CD8-positive, alpha-beta memory T cell (primary cell): ENCODE measurements at regions not wholly inside any gene's neighbourhood (a gene's known extent, or its start where the extent isn't known, plus 50 kb on each side); places are given as distances from the start of the nearest gene placed in this dataset.

ENCODE experiments used
- CTCF ChIA-PET: fragments of 350-600 bp; sonication (Branson Sonifier 250); formaldehyde crosslinking; loops from one replicate; lab custom pipeline; 2021; ENCODE audit warnings: antibody characterized with exemption; lab: Charles Lee
- POLR2A ChIA-PET: fragments of 350-600 bp; sonication (Branson Sonifier 250); formaldehyde crosslinking; loops from one replicate; lab custom pipeline; 2021; ENCODE audit warnings: antibody characterized with exemption; lab: Charles Lee
- DNase-seq, 5 donors: peaks; one replicate each; pipeline versions ENCODE4 v3.0.0 to v3.0.0-alpha.2; 2020 to 2022; ENCODE audit warnings: mixed read lengths in 1 of 5
- H3K27ac ChIP-seq: one replicate; pipeline ENCODE4 v1.7.0; 2013; ENCODE audit warnings: low read depth, mild to moderate bottlenecking, low read length, moderate library complexity
- H3K27me3 ChIP-seq: 2 replicates; pipeline ENCODE4 v1.7.0; 2013; ENCODE audit warnings: low read length, mild to moderate bottlenecking; ENCODE audit not compliant: insufficient read depth, poor library complexity, severe bottlenecking
- H3K36me3 ChIP-seq: 2 replicates; pipeline ENCODE4 v1.7.0; 2013; ENCODE audit warnings: mild to moderate bottlenecking, low read length, moderate library complexity; ENCODE audit not compliant: insufficient read depth
- H3K4me1 ChIP-seq: 2 replicates; pipeline ENCODE4 v1.7.0; 2013; ENCODE audit warnings: mild to moderate bottlenecking, low read length, moderate library complexity; ENCODE audit not compliant: insufficient read depth
- H3K4me3 ChIP-seq: 2 replicates; pipeline ENCODE4 v1.7.0; 2013; ENCODE audit warnings: mild to moderate bottlenecking, low read length
- H3K9me3 ChIP-seq: 2 replicates; pipeline ENCODE4 v1.7.0; 2013; ENCODE audit warnings: mild to moderate bottlenecking, low read length
- H3K27ac Mint-ChIP-seq, 8 donors: one replicate each; pipeline ENCODE4 v1.8.0; 2020 to 2021; ENCODE audit warnings: mixed read lengths in 8 of 8, mild to moderate bottlenecking in 6 of 8, inconsistent platforms in 3 of 8, moderate library complexity in 3 of 8
- H3K27me3 Mint-ChIP-seq, 2 donors: one replicate each; pipeline ENCODE4 v1.8.0; 2020 to 2021; ENCODE audit warnings: mixed read lengths in 2 of 2, mild to moderate bottlenecking in 1 of 2, moderate library complexity in 1 of 2
- H3K36me3 Mint-ChIP-seq, 3 donors: one replicate each; pipeline ENCODE4 v1.8.0; 2020 to 2021; ENCODE audit warnings: mixed read lengths in 3 of 3, inconsistent platforms in 1 of 3, mild to moderate bottlenecking in 1 of 3
- H3K4me1 Mint-ChIP-seq, 3 donors: one replicate each; pipeline ENCODE4 v1.8.0; 2020 to 2021; ENCODE audit warnings: mixed read lengths in 3 of 3, inconsistent platforms in 1 of 3, mild to moderate bottlenecking in 1 of 3
- H3K4me3 Mint-ChIP-seq, 7 donors: one replicate each; pipeline ENCODE4 v1.8.0; 2020 to 2021; ENCODE audit warnings: mixed read lengths in 7 of 7, mild to moderate bottlenecking in 6 of 7, moderate library complexity in 4 of 7, inconsistent platforms in 2 of 7
- H3K9me3 Mint-ChIP-seq, 5 donors: one replicate each; pipeline ENCODE4 v1.8.0; 2020 to 2022; ENCODE audit warnings: mixed read lengths in 5 of 5, mild to moderate bottlenecking in 3 of 5, moderate library complexity in 2 of 5, inconsistent platforms in 1 of 5

DNA sequence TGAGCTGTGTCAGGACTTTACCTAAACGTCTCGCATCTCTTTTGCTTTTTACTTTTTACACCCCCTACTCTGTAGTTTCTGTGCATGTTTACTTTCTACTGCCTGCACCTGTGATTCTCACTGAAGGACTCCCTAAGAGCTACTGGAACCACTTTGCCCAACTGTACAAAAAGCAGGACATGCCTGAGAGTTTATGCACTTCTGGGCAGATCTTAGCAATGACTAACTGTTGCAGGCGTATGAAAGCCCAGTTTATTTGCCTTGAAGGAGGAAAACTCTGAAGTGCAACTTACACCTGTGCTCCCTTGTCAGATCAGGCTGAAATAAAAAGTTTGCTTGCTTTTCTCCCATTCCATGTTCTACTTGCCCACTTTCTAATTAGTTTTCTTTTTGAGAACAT, 467.0 kb upstream of the USP24 start:
- Histone ChIP-seq H3K27me3 (no peaks in the 10 kb centered on the region), H3K36me3 (no peaks in the 10 kb centered on the region), H3K27ac (no peak overlapping the region), H3K4me1 (no peaks in the 10 kb centered on the region), H3K4me3 (no peak overlapping the region), H3K9me3 (no peaks in the 10 kb centered on the region)
- Mint-ChIP-seq H3K27me3 (peaks cover 2 to 3% of the 10 kb centered on the region in 2 donors), H3K9me3 (peaks cover 0 to 5% (median 0%) of the 10 kb centered on the region in 5 donors), H3K4me1 (no peaks in the 10 kb centered on the region), H3K4me3 (no peak overlapping the region), H3K36me3 (no peaks in the 10 kb centered on the region), H3K27ac (no peak overlapping the region)
- POLR2A ChIA-PET: no interaction called here
- DNase-seq: no peak
- CTCF ChIA-PET: no interaction called here

DNA sequence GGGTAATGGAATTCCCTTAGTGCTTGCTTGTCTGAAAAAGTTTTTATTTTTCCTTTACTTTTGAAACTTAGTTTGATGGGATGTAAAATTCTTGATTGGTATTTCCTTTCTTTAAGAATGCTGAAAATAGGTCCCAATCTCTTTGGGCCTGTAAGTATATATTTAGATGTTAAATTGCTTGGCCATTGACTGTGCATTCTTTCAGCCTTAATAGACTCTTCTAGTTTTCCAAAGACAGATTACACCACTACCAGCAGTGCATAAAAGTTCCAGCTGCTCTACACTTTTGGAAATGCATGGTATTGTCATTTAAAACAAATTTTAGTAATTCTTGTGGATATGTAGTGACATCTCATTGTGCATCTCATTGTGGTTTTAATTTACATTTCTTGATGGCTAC, 464.8 kb upstream of the USP24 start:
- POLR2A ChIA-PET: no interaction called here
- Mint-ChIP-seq H3K4me3 (no peak overlapping the region), H3K27ac (no peak overlapping the region), H3K36me3 (no peaks in the 10 kb centered on the region), H3K9me3 (peaks cover 0 to 5% (median 2%) of the 10 kb centered on the region in 5 donors), H3K4me1 (no peaks in the 10 kb centered on the region), H3K27me3 (peaks cover 2 to 3% of the 10 kb centered on the region in 2 donors)
- Histone ChIP-seq H3K36me3 (no peaks in the 10 kb centered on the region), H3K27ac (no peak overlapping the region), H3K4me1 (no peaks in the 10 kb centered on the region), H3K4me3 (no peak overlapping the region), H3K9me3 (no peaks in the 10 kb centered on the region), H3K27me3 (no peaks in the 10 kb centered on the region)
- no peak for DNase-seq
- CTCF ChIA-PET: no interaction called here

DNA sequence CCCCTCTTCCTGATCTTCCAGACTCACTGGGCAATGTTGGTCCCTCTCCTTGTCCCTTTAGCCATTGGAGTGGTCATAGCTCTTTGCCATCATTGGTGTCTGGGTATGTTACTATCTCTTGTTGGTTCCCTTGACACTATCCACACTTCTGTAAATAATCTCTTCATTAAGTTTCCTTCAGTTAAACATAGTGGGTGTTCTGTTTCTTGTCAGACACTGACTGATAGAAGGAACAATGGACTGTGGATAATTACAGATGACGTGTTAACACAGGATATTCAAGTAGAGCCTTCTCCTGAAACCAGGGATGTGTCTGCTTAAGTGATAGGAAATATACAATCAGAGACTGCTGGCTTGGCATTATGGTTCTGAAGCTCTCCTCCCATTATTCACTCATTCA, 458.3 kb upstream of the USP24 start:
- Mint-ChIP-seq H3K27ac (no peak overlapping the region), H3K36me3 (no peaks in the 10 kb centered on the region), H3K4me1 (no peaks in the 10 kb centered on the region), H3K9me3 (peaks cover 0 to 5% (median 0%) of the 10 kb centered on the region in 5 donors), H3K27me3 (no peaks in the 10 kb centered on the region), H3K4me3 (no peak overlapping the region)
- Histone ChIP-seq H3K9me3 (no peaks in the 10 kb centered on the region), H3K36me3 (no peaks in the 10 kb centered on the region), H3K27me3 (no peaks in the 10 kb centered on the region), H3K27ac (no peak overlapping the region), H3K4me3 (no peak overlapping the region), H3K4me1 (no peaks in the 10 kb centered on the region)
- ChIA-PET POLR2A (no interaction called here), CTCF (no interaction called here)
- no peak for DNase-seq

DNA sequence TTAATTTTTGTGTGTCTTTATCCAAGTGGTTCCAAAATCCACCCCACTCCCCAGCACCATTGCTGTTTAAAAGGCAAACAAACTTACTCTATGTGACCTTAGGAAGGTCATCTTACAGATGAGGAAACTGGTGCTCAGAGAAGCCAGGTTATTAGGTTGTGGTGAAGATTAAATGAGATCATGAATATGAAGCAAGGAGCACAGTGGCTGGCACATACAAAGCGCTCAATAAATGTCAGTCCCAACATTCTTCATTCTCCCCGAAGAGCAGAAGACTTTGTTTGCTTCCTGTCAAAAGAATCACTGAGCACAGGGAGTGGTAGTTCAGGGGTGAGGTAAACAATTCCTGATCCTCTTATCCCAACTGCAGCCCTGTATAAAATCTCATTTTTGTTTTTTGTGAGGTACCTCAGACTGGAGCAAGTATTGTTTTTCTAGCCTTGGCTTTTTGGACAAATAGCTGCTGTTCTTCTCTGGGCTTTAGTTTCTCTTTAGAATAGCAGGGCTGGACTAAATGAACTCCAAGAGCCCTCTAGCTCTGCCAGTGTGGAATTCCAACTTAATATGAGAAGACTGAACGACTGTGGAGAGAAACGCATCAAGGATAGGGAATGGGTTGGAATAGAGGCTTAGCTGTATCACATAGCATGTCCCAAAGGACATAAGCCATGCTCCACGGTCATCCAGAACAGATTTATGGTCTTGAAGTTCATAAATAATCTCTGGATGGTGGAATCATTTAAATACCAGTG, 455.3 kb upstream of the USP24 start:
- no peak for DNase-seq
- no peaks in the 10 kb centered on the region for H3K4me1 ChIP-seq
- Mint-ChIP-seq H3K9me3 (peaks cover 0 to 2% (median 0%) of the 10 kb centered on the region in 5 donors), H3K36me3 (no peaks in the 10 kb centered on the region), H3K4me1 (no peaks in the 10 kb centered on the region), H3K27me3 (no peaks in the 10 kb centered on the region), H3K27ac (no peak overlapping the region), H3K4me3 (no peak overlapping the region)
- CTCF ChIA-PET: no interaction called here
- no peaks in the 10 kb centered on the region for H3K36me3 ChIP-seq
- no peaks in the 10 kb centered on the region for H3K27me3 ChIP-seq
- POLR2A ChIA-PET: no interaction called here
- no peaks in the 10 kb centered on the region for H3K9me3 ChIP-seq
- H3K27ac ChIP-seq: no peak overlapping the region
- H3K4me3 ChIP-seq: no peak overlapping the region

DNA sequence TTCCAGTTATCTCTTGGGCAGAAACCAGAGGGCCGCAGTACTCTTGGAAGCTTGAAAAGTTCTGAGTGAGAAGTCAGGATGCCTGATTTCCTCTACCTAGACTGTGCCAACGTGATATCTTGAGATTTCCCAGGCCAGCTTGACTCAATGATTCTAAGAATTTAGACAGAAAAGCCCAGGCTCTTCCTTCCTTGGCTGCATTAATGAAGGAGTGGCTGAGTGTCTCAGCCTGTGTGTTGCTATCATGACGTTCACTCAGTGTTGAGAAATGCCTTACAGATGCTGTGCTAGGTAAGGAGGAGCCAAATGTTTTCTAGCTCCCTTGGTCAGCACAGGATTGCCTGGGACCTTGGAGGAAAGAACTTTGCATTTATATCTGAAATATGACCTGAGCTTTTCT, 454.1 kb upstream of the USP24 start:
- H3K4me1 ChIP-seq: no peaks in the 10 kb centered on the region
- ChIA-PET POLR2A (no interaction called here), CTCF (no interaction called here)
- H3K27me3 Mint-ChIP-seq: no peaks in the 10 kb centered on the region
- H3K4me3 ChIP-seq: no peak overlapping the region
- H3K27ac Mint-ChIP-seq: no peak overlapping the region
- H3K27me3 ChIP-seq: no peaks in the 10 kb centered on the region
- no peaks in the 10 kb centered on the region for H3K9me3 ChIP-seq
- H3K36me3 Mint-ChIP-seq: no peaks in the 10 kb centered on the region
- no peak overlapping the region for H3K27ac ChIP-seq
- H3K9me3 Mint-ChIP-seq: peaks cover 0 to 2% (median 0%) of the 10 kb centered on the region in 5 donors
- H3K36me3 ChIP-seq: no peaks in the 10 kb centered on the region
- no peaks in the 10 kb centered on the region for H3K4me1 Mint-ChIP-seq
- H3K4me3 Mint-ChIP-seq: no peak overlapping the region
- DNase-seq: no peak

DNA sequence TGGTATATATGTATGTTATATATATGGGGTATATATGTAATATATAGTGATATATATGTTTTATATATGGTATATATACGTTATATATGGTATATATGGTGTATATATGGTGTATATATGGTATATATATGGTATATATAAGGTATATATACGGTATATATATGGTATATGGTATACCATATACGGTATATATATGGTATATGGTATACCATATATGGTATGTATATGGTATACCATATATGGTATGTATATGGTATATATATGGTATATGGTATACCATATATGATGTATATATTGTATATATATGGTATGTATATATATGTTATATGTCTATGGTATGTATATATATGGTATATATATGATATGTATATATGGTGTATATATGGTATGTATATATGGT, 447.7 kb upstream of the USP24 start:
- Histone ChIP-seq H3K4me1 (no peaks in the 10 kb centered on the region), H3K9me3 (no peaks in the 10 kb centered on the region), H3K4me3 (no peak overlapping the region), H3K36me3 (no peaks in the 10 kb centered on the region), H3K27ac (no peak overlapping the region), H3K27me3 (no peaks in the 10 kb centered on the region)
- H3K27ac Mint-ChIP-seq: no peak overlapping the region
- no peak overlapping the region for H3K4me3 Mint-ChIP-seq
- H3K36me3 Mint-ChIP-seq: no peaks in the 10 kb centered on the region
- H3K27me3 Mint-ChIP-seq: no peaks in the 10 kb centered on the region
- no peak for DNase-seq
- H3K4me1 Mint-ChIP-seq: no peaks in the 10 kb centered on the region
- ChIA-PET POLR2A (no interaction called here), CTCF (no interaction called here)
- H3K9me3 Mint-ChIP-seq: no peaks in the 10 kb centered on the region

DNA sequence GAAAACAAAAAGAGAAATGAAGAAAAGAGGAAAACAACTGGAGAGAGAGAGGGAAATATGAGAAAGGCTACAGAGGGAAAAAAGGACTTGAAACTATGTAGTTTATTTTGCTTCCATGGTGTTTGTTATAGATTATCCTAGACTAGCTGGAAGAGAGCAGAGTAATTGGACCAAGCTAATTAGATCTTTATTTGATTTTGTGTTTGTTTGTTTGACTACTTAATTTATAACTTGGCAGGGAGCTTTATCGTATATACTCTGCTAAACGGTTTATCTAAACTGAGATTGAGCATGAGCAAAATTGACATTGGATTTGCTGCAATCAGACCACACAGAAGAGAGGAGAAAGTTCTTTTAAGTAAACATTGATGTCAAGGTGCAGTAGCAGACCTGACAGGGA, 443.8 kb upstream of the USP24 start:
- no peak for DNase-seq

DNA sequence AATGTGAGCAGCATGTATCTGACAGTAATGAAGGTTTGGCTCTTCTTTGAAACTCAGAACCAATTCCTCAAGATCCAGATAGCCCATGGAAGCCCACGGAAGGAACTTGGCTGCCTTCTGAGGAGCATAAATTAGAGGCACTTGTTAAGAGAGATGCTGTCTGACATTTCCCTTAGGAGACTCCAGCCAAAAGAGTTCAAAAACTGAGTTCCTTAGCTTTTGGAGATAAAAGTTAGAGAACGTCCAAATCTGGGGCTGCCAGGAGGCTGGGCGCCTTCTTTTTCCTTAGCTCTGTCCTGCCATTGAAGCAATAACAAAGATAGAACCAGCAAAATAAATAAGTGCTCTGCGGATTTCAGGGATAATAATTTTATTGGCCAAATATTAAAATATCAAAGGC, 439.6 kb upstream of the USP24 start:
- Histone ChIP-seq H3K9me3 (no peaks in the 10 kb centered on the region), H3K36me3 (no peaks in the 10 kb centered on the region), H3K27ac (no peak overlapping the region), H3K4me3 (no peak overlapping the region), H3K27me3 (no peaks in the 10 kb centered on the region), H3K4me1 (no peaks in the 10 kb centered on the region)
- DNase-seq: no peak
- Mint-ChIP-seq H3K36me3 (no peaks in the 10 kb centered on the region), H3K4me3 (no peak overlapping the region), H3K9me3 (no peaks in the 10 kb centered on the region), H3K4me1 (no peaks in the 10 kb centered on the region), H3K27me3 (no peaks in the 10 kb centered on the region), H3K27ac (no peak overlapping the region)
- ChIA-PET POLR2A (no interaction called here), CTCF (no interaction called here)

More for the DNA sequence above, 443.8 kb upstream of the USP24 start:
- H3K27me3 Mint-ChIP-seq: no peaks in the 10 kb centered on the region
- H3K27me3 ChIP-seq: no peaks in the 10 kb centered on the region
- no peak overlapping the region for H3K27ac Mint-ChIP-seq
- H3K4me1 Mint-ChIP-seq: no peaks in the 10 kb centered on the region
- H3K4me3 Mint-ChIP-seq: no peak overlapping the region
- no peaks in the 10 kb centered on the region for H3K4me1 ChIP-seq
- no peaks in the 10 kb centered on the region for H3K36me3 Mint-ChIP-seq
- CTCF ChIA-PET: no interaction called here
- POLR2A ChIA-PET: no interaction called here
- no peak overlapping the region for H3K4me3 ChIP-seq
- H3K9me3 Mint-ChIP-seq: no peaks in the 10 kb centered on the region
- no peak overlapping the region for H3K27ac ChIP-seq
- H3K36me3 ChIP-seq: no peaks in the 10 kb centered on the region
- no peaks in the 10 kb centered on the region for H3K9me3 ChIP-seq
